ENCODE measurements at regions not wholly inside any gene's neighbourhood (a gene's known extent, or its start where the extent isn't known, plus 50 kb on each side); places are given as distances from the start of the nearest gene placed in this dataset.
"Not testable (repeated sequence)": the region's sequence is repeated elsewhere in the genome, so short reads cannot be mapped to it uniquely, and the experiment has no call there.

DNA sequence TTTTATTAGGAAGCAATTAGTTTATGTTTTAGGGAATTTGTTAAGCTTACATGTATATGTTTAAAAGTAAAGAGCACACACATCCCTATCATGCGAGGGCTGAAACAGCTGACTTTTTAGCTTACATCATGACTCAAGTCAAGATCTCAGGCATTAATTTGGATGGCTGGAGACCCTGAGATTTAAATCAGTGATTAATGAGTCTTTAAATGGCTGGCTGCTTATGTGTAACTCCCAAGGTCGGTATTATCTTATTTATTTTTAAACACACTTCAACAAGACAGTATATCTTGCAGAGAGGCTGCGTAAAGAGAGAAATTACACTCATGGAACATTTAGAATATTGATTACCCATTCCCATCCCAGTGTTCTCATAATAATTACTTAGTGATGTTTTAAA lies 169.4 kb downstream of the KBTBD8 start:
- DNase-seq = no peak

DNA sequence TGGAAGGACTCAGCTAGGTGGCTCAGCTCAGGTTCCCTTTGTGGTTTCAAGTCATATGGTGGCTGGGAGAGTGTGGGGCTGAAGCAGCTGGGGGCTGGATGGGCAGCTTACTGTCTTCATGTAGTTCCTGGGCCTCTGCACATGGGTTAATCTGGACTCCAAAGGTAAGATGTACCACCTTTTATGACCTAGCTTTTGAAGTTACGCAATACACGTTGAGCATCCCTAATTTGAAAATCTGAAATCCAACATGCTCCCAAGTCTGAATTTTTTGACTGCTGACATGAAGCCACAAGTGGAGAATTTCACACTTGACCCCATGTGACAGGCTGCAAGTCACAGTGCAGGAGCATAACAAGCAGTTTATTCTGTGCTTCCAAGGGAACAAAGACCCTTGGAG lies 173.7 kb downstream of the KBTBD8 start:
- DNase-seq = no peak

DNA sequence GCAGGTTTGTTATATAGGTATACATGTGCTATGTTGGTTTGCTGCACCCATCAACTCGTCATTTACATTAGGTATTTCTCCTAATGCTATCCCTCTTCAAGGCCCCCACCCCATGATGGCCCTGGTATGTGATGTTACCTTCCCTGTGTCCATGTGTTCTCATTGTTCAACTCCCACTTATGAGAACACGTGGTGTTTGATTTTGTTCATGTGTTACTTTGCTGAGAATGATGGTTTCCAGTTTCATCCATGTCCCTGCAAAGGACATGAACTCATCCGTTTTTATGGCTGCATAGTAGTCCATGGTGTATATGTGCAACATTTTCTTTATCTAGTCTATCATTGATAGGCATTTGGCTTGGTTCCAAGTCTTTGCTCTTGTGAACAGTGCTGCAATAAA lies 175.0 kb downstream of the KBTBD8 start:
- not testable (repeated sequence) for DNase-seq

DNA sequence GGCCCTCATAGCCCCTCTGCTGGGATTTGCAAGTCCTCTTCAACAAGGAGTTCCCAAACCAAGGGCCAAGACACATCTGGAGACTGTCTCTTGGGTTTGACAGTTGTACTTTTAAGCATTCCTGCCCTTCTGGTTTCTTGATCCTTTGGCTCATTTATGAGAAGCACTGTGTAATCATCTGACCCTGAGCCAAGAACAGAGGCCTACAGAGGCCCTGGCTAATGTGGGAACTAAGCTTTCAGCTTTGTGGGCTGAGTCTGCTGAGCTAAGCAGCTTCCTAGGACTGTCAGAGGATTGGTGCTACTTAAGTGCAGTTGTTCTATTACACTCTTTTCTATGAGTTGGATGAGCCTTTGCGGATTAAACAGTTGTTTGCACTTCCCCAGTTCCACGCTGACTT lies 178.3 kb downstream of the KBTBD8 start:
- no peak for DNase-seq

DNA sequence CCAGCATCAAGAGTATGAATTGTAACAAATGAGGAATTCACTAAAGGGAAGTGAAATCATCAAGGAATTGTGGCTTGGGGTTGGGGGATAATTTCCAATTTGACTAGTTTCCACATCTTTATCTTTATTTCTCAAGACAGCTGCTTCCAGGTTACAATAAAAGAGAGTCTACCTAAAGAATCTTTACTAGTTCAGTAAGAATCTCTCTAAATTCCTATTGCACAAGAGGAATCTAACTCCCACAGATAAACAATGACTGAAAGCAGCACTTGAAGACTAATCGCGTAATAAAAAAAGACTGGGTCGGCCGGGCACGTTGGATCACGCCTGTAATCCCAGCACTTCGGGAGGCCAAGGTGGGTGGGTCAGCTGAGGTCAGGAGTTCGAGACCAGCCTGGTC lies 194.4 kb downstream of the KBTBD8 start:
- DNase-seq = no peak

DNA sequence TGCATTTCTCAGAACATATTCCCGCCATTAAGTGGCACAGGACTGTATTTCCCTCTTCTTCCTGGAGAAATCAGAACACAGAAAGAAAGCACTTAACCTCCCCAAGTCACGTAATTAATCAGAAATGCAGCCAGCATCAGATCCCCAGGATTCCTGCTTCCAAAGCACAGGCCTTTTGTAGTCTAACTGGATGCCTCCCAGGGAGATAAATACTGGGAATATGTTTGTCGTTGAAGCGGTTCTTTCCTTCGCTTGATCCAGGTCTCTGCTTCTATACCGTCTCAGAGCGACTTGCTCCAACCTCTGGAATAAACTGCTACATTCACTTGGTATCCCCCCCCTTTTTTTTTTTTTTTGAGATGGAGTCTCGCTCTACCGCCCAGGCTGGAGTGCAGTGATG lies 198.6 kb downstream of the KBTBD8 start:
- DNase-seq = no peak

DNA sequence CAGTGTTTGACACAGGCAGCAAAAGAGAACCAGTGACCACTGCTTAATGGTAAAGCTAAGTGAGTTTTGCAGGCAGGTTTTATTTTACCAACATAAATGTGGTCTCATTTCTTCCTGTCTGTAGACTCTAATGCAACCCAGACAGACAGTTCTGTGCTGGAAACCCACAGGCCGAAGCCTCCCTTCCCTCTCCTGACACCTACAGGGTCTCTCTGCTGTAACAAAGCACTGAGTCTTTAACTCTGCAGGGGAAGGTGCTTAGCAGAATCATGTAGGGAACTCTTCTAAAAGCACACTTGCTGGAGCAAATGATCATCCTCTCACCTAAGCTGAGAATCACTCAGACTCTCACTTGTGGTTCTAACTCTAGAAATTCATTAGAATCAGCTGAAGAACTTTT lies 200.3 kb downstream of the KBTBD8 start:
- no peak for DNase-seq

DNA sequence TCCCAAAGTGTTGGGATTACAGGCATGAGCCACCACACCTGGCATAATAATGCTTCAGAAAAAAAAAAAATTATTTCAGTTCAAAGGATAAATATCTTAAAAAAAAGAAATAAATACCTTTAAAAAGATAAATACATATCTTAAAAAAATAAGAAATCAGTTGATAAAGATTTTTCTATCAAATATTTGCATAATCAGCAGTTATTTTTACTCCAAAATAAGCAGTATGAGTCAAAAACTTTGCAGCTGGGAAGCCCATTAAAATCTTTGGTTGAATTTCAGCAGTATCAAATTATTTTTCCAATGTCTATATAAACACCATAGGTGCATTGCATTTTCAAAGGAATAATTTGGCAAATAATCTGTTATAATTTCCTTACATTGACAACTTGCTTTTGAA lies 202.5 kb downstream of the KBTBD8 start:
- no peak for DNase-seq

DNA sequence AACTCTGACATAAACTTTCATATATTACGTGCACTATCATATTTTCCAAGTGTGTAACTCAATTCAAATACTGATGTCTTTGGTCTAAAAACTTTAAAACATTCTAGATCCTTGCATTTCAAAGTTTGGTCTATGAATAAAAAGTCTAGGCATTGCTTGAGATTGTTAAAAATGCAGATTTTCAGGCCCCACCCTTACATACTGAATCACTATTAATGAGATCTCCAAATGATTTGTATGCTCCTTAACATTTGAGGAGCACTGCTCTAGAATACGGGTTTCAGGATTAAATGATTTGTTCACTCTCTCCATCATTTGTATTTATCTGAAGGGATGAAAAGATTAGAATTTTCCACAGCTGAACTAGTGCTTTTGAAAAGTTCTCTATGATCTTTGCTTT lies 202.9 kb downstream of the KBTBD8 start:
- DNase-seq = no peak

DNA sequence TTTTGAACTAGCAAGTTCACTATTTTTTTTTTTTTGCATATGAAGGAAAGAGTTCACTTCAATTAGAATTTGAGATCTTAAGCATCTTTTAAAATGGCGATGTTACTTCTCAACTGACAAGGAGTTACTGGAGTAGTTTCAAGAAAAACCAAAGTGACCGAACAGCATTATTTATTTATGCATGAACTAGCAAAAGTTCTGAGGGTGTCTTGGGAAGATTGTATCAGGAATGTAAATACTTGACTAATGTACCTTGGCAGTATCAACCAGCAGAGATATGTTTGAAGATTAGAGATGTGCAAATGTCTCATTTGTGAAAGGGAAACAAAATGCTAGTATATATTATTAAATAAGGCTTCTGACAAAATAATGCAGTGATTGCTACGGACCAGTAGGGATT lies 203.9 kb downstream of the KBTBD8 start:
- no peak for DNase-seq

DNA sequence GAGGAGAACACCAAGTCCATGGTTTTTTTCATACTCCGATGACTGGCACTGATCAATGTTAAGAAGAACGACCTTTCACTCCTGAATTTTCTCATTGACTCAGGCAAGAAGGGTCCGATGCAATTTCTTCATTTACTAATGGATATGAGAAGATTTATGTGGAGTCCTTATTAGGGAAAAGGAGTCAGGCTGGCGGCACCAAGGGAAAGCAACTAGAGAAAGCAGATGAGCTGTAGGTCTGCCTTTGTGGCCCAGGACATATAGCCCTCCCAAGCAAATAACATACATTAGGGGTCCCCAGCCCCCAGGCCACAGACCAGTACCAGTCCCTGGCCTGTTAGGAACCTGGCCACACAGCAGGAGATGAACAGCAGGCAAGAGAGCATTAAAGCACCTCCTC lies 206.8 kb downstream of the KBTBD8 start:
- DNase-seq = no peak

DNA sequence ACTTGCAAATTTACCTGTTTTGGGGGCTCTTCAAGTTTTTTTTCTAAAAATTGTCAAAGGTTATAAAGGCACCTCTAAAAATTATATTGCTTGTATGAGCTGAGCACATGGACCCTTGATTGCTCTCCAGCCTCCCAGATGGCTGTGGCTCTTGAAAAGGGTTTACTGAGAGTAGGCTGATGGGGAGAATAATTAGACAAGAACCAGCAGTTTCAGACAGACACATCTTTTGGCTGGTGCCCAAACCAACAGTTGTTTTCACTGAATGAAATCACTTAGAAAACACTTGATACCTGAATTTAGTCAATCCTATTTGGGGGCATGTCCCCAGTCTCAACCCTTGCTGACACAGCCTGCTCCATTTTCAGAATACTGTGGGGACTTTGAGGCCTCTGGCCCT lies 217.6 kb downstream of the KBTBD8 start:
- no peak for DNase-seq

DNA sequence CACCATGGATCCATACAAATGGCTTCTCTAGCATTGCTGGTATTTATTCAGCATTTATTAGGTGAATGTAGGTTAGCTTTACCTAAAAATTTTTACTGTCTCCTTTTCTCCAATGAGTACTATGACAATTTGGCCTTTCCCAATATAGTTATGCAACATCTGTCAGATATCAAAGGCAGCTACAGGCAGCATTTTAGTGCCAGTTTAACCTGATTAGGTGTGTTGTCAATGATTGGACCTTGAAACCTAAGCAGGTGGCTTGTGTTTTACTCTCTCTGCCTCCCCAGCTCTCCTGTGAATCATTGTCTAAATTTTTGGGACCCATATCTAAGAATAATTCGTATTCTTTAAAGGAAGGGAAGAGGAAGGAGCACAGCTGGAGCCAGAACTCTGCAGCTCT lies 228.9 kb downstream of the KBTBD8 start:
- no peak for DNase-seq

DNA sequence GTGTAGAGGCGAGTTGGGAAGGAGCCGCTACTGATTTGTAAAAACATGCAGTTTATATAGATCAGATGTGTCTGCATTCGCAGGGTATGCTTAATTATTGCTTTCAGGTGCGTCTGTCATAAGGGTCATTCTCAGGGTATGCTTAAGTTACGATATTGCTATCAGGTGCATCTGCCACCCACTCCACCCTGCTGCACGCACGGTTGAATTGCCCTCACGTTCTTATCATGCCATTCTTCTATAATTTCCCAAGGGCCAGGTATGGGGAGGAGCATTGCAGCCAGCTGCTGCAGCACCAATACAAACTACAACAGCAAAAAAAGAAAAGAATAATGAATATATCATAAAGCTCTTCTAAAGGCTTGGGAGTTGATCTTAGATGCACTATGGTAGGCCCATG lies 230.0 kb downstream of the KBTBD8 start:
- no peak for DNase-seq

DNA sequence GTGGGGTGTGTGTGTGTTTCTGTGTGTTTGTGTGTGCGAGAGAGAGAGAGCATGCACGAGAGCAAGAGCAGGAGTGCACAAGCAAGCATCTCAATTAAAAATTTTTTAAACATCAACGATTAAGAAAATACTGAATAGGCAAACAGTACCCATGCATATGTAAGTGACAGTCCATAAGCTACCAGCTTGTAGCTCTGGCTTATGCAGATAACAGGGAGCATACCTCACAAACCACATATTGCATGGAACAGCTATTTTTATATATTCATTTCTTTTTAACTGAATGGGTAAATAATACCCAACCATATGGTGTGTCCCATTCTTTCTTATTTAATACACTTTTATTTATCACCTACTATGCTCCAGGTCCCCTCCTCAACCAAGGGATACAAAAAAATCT lies 234.5 kb downstream of the KBTBD8 start:
- no peak for DNase-seq

DNA sequence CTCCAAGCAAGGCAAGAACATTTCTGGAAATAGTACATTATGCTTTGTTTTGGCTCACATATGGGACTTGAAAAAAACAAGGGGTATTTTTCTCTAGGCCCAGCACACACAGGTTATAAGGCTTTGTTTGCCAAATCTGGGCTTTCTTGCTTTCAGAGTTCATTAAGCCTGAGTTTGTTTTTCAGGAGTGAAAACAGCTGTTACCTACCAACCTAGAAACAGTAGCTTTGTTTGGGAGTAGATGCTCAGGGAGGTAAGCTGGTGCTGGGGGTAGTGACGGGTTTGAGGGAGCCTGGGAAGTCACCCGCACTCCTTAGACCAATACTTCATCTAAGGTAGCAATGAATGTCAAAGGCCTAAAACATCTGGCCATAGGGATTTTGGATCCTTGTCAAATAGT lies 241.2 kb downstream of the KBTBD8 start:
- no peak for DNase-seq

DNA sequence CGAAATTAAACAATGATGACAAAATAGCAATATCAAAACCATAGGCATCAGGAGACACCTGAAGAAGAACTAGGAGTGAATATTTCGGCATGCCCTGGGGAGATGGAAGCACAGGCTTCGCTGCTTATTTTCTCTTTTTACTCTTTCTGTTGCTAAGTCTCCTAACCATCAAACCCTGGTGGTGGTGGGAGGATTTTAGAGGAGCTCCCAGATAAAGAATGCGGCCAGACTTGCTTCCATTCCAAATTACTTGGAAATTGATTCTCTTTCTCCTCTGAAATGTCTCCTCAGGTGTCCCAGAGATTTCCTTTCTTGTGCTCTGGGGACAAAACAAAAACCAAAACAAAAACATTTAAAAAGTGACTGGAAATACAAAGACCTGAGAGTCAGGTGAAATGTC lies 243.0 kb downstream of the KBTBD8 start:
- DNase-seq = no peak

DNA sequence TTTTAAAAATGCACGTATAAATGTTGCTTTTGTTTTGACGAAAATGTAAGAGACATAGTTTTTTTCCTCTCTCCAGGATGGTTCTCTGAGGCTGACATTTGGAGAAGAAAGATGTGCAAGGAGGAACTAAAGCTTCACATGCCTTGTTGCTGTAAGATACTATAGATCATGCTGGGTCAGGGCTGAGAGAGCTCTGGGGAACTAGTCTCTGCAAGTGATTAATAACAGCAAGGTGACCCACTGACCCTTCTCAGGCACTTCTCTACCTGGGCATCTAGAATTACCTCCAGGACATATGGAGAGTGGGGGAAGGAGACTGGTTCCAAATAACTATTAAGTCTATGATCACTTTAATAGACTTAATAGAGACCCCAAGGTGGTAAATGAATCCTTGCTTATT lies 246.0 kb downstream of the KBTBD8 start:
- no peak for DNase-seq

DNA sequence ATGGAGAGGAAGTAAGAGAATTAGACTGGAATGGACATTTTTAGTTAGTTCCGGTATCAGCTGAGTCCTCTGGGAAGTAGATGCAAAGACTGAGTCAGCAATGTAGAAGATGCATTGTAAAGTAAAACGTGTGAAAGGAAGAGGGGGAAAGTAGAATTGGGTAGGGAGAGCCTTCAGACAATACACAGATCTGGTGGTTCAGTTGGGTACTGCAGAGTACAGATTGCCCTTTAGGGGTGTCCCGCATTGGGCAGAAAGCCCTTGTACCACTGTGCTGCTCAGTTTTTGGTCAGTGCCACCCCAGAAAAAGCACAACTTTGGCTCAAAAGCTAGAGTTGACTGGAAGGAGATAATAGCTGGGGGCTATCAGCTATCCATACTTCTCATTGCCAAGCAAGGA lies 247.4 kb downstream of the KBTBD8 start:
- no peak for DNase-seq

DNA sequence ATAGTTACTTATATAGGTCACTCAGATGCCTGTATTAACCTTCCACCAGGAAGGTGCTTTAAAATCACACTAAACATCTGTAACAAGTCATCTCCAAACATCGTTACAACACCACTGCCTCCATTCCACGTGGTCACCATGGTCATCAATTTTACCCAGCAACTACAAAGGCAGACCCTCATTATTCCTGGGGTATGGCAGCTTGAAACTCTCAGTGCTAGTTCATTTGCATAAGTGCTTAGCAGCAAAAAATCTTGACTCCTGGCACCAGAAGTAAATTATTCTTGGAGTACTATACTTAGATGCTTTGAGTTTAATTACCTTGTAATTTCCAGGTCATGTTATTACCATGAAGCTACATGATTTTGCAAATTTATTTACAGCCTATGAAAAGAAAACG lies 250.6 kb downstream of the KBTBD8 start:
- no peak for DNase-seq

DNA sequence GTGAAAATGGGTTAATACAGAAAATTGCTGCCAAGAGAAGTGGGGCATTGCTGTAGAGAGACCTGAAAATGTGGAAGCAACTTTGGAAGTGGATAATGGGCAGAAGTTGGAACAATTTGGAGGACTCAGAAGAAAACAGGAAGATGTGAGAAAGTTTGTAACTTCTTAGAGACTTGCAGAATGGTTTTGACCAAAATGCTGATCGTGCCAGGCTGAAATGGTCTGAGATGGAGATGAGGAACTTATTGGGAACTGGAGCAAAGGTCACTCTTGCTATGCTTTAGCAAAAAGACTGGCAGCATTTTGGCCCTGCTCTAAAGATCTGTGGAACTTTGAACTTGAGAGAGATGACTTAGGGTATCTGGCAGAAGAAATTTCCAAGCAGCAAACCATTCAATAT lies 254.8 kb downstream of the KBTBD8 start:
- DNase-seq = not testable (repeated sequence)

DNA sequence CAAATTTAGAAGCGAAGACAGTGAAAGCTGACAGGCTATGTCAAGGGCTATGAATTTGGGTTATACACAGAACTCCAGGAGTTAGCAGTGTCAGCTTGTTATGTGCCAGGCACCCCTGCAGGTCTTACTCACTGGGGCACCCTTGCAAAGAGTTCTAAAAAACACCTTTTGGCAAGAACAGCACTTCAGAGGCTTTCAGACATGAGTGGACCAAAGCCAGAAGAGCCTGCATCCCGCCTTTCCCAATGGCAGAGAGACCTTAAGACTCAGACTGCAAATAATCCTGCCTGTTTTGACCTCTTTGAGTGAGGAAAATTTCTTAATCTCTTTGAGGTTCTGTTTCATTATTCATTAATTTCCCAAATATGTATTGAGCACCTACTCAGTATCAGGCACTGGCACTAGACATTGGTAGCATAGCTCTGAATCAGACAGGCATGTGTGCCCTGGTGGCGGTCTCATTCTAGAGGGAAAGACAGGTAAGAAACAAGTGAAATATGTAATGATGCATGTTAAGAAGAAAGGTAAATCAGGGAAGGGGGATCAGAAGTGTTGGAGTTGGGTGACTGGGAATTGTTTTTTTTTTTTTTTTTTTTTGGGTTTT lies 280.0 kb downstream of the KBTBD8 start:
- no peak for DNase-seq

DNA sequence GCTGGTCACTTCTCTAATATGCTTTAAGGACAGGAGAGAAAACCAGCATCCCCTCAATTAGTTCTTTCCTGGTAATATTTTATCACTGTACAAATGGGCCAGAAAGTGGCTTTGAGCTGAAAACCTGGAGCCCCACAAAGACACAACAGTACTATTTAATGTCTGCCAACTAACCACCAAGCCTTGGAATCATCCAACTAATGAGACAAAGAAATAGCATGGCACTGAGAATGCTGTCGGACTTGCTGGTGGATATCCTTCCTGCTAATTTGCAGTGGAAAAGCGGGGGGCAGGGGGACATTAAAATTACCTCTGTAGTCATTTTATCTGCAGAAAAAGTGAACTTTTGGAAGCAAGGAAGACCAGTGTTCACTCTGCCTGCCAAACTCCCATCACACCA lies 288.5 kb downstream of the KBTBD8 start:
- DNase-seq = no peak

DNA sequence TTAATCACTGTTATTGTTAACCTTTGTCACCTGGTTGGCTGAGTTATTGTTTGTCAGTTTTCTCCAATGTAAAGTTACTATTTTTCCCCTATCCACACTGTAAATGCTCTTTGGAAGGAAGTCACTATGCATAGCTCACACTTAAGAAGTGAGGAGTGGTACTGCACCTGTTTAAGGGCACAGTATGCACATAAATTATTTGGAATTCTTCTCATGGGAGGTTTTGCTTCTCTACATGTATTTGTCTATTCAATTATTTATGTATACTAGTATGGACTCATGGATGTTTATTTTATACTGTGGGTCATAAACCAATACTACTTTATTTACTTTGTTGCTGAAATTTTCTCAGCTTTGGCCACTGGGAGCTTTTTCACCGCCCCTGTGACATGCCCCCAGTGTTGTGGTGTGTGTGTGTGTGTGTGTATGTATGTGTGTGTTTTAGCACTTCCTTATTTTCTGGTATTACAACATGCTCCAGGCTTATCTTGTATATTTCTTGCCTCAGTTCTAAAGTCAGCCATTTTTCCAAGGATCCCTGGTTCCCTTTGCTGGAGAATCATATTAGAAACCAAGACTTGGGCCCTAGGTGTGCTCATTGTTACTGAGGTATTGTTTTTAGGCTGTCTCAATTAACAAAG lies 290.5 kb downstream of the KBTBD8 start:
- no peak for DNase-seq

DNA sequence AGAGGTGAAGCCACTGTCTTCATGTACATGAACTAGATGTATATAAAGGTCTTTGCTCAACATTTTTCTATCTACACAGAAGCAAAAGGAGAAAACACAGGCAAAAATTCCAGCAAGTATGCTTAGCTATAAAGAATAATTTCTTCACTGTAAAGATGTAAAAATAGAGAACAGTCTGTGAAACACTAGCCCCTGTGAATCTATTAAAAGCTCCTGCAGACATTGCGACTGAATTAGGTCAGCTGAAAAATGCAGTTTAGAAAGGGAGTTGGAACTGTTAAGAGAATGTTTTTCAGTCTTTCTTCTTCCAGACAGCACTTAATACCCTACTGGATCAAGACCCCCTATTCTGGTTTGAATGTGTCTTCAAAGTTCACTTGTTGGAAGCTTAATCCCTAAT lies 291.5 kb downstream of the KBTBD8 start:
- no peak for DNase-seq
